DMS53 treated with DMSO at 0.1 percent for 48 hours (cell line): ENCODE measurements at regions not wholly inside any gene's neighbourhood (a gene's known extent, or its start where the extent isn't known, plus 50 kb on each side); places are given as distances from the start of the nearest gene placed in this dataset.

Source experiments
- DNase-seq: peaks from one replicate; lab custom pipeline; 2025; ENCODE audit not compliant: unreplicated experiment; lab: John Stamatoyannopoulos, UW

- DNase-seq: no peak
Observed at GRCh38 chr11:127274328-127274676, 273.7 kb upstream of the KIRREL3 start.

GRCh38 chr11:127273593-127274327, 273.2 kb upstream of the KIRREL3 start:
- no peak for DNase-seq

GRCh38 chr11:127270851-127271250, 270.3 kb upstream of the KIRREL3 start:
- no peak for DNase-seq

- DNase-seq: no peak
Observed at GRCh38 chr11:127269911-127270310, 269.3 kb upstream of the KIRREL3 start.

GRCh38 chr11:127268932-127269331, 268.4 kb upstream of the KIRREL3 start:
- DNase-seq: no peak

GRCh38 chr11:127268521-127268920, 268.0 kb upstream of the KIRREL3 start:
- no peak for DNase-seq

GRCh38 chr11:127259102-127259501, 258.5 kb upstream of the KIRREL3 start:
- DNase-seq: no peak

- no peak for DNase-seq
Observed at GRCh38 chr11:127255209-127255608, 254.6 kb upstream of the KIRREL3 start.

GRCh38 chr11:127252321-127252720, 251.8 kb upstream of the KIRREL3 start:
- DNase-seq: no peak

GRCh38 chr11:127249576-127249975, 249.0 kb upstream of the KIRREL3 start:
- DNase-seq: no peak

- no peak for DNase-seq
Observed at GRCh38 chr11:127248476-127248875, 247.9 kb upstream of the KIRREL3 start.

- no peak for DNase-seq
Observed at GRCh38 chr11:127247261-127247851, 246.8 kb upstream of the KIRREL3 start.

GRCh38 chr11:127242676-127243075, 242.1 kb upstream of the KIRREL3 start:
- DNase-seq: no peak

- no peak for DNase-seq
Observed at GRCh38 chr11:127238321-127238720, 237.8 kb upstream of the KIRREL3 start.

- no peak for DNase-seq
Observed at GRCh38 chr11:127236776-127237175, 236.2 kb upstream of the KIRREL3 start.

- no peak for DNase-seq
Observed at GRCh38 chr11:127233998-127234397, 233.4 kb upstream of the KIRREL3 start.

GRCh38 chr11:127230392-127230791, 229.8 kb upstream of the KIRREL3 start:
- DNase-seq: no peak

- no peak for DNase-seq
Observed at GRCh38 chr11:127226949-127227348, 226.4 kb upstream of the KIRREL3 start.

GRCh38 chr11:127226380-127226779, 225.8 kb upstream of the KIRREL3 start:
- DNase-seq: no peak

- no peak for DNase-seq
Observed at GRCh38 chr11:127225619-127226018, 225.0 kb upstream of the KIRREL3 start.

- no peak for DNase-seq
Observed at GRCh38 chr11:127224276-127224675, 223.7 kb upstream of the KIRREL3 start.

- no peak for DNase-seq
Observed at GRCh38 chr11:127223633-127224032, 223.1 kb upstream of the KIRREL3 start.

GRCh38 chr11:127223026-127223425, 222.5 kb upstream of the KIRREL3 start:
- DNase-seq: no peak
